H1 (cell line): ENCODE measurements at regions not wholly inside any gene's neighbourhood (a gene's known extent, or its start where the extent isn't known, plus 50 kb on each side); places are given as distances from the start of the nearest gene placed in this dataset.

ENCODE experiments used
- RBBP5 ChIP-seq: IDR thresholded peaks from 2 replicates; pipeline ENCODE4 v1.7.1; 2012; ENCODE audit warnings: low read depth, mild to moderate bottlenecking, inconsistent platforms, low read length, moderate library complexity, borderline replicate concordance
- TF ChIP-seq, protein P1 (sequence below): fragments of 300-600 bp; sonication (generic); IDR thresholded peaks from 2 replicates; pipeline ENCODE4 v1.7.1; 2012; ENCODE audit warnings: low read length, moderate library complexity, mild to moderate bottlenecking, inconsistent platforms; ENCODE audit not compliant: insufficient replicate concordance

DNA sequence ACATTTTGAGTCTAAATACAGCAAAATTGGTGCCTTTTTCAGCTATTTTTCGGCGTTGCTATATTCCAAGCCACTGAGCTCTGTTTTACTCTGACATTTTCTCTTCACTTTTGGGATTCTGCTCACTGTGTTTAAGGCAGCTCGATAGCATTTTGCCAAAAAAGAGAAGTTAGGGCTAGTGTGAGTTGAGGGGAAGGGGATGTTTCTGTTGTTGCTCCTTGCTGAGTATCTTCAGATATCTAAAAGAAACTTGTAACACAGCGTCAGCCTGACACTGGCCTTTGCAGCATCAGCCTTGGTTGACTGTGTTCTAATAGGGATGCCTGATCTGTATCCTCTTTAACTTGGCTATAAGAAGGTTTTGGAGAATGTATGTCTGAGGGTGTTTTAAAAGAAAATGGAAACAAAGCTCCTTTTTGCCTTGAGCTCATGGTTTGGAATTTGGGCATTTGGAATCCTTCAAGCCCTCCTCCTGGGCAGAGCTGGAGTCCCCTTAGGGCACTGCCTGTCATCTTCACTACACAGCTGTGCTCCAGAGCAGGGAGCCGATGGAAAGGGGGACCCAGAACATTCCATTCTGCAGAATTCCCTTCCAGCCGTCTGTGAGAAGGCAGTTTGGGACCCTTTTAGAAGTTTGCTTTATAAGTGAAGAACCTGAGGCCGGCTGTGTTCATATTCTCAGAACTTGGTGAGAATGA lies 63.0 kb downstream of the EXOSC2 start (continued):
- TF ChIP-seq, protein P1, sequence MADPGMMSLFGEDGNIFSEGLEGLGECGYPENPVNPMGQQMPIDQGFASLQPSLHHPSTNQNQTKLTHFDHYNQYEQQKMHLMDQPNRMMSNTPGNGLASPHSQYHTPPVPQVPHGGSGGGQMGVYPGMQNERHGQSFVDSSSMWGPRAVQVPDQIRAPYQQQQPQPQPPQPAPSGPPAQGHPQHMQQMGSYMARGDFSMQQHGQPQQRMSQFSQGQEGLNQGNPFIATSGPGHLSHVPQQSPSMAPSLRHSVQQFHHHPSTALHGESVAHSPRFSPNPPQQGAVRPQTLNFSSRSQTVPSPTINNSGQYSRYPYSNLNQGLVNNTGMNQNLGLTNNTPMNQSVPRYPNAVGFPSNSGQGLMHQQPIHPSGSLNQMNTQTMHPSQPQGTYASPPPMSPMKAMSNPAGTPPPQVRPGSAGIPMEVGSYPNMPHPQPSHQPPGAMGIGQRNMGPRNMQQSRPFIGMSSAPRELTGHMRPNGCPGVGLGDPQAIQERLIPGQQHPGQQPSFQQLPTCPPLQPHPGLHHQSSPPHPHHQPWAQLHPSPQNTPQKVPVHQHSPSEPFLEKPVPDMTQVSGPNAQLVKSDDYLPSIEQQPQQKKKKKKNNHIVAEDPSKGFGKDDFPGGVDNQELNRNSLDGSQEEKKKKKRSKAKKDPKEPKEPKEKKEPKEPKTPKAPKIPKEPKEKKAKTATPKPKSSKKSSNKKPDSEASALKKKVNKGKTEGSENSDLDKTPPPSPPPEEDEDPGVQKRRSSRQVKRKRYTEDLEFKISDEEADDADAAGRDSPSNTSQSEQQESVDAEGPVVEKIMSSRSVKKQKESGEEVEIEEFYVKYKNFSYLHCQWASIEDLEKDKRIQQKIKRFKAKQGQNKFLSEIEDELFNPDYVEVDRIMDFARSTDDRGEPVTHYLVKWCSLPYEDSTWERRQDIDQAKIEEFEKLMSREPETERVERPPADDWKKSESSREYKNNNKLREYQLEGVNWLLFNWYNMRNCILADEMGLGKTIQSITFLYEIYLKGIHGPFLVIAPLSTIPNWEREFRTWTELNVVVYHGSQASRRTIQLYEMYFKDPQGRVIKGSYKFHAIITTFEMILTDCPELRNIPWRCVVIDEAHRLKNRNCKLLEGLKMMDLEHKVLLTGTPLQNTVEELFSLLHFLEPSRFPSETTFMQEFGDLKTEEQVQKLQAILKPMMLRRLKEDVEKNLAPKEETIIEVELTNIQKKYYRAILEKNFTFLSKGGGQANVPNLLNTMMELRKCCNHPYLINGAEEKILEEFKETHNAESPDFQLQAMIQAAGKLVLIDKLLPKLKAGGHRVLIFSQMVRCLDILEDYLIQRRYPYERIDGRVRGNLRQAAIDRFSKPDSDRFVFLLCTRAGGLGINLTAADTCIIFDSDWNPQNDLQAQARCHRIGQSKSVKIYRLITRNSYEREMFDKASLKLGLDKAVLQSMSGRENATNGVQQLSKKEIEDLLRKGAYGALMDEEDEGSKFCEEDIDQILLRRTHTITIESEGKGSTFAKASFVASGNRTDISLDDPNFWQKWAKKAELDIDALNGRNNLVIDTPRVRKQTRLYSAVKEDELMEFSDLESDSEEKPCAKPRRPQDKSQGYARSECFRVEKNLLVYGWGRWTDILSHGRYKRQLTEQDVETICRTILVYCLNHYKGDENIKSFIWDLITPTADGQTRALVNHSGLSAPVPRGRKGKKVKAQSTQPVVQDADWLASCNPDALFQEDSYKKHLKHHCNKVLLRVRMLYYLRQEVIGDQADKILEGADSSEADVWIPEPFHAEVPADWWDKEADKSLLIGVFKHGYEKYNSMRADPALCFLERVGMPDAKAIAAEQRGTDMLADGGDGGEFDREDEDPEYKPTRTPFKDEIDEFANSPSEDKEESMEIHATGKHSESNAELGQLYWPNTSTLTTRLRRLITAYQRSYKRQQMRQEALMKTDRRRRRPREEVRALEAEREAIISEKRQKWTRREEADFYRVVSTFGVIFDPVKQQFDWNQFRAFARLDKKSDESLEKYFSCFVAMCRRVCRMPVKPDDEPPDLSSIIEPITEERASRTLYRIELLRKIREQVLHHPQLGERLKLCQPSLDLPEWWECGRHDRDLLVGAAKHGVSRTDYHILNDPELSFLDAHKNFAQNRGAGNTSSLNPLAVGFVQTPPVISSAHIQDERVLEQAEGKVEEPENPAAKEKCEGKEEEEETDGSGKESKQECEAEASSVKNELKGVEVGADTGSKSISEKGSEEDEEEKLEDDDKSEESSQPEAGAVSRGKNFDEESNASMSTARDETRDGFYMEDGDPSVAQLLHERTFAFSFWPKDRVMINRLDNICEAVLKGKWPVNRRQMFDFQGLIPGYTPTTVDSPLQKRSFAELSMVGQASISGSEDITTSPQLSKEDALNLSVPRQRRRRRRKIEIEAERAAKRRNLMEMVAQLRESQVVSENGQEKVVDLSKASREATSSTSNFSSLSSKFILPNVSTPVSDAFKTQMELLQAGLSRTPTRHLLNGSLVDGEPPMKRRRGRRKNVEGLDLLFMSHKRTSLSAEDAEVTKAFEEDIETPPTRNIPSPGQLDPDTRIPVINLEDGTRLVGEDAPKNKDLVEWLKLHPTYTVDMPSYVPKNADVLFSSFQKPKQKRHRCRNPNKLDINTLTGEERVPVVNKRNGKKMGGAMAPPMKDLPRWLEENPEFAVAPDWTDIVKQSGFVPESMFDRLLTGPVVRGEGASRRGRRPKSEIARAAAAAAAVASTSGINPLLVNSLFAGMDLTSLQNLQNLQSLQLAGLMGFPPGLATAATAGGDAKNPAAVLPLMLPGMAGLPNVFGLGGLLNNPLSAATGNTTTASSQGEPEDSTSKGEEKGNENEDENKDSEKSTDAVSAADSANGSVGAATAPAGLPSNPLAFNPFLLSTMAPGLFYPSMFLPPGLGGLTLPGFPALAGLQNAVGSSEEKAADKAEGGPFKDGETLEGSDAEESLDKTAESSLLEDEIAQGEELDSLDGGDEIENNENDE: no peak
- no peak for TF ChIP-seq RBBP5
